HG02642 (cell line): ENCODE measurements at regions not wholly inside any gene's neighbourhood (a gene's known extent, or its start where the extent isn't known, plus 50 kb on each side); places are given as distances from the start of the nearest gene placed in this dataset.

Experiments
- ATAC-seq: cut with Tn5 transposase; IDR thresholded peaks from one replicate; pipeline ENCODE4 v1.9.1; 2021; ENCODE audit warnings: mild to moderate bottlenecking; ENCODE audit not compliant: unreplicated experiment, poor library complexity

DNA sequence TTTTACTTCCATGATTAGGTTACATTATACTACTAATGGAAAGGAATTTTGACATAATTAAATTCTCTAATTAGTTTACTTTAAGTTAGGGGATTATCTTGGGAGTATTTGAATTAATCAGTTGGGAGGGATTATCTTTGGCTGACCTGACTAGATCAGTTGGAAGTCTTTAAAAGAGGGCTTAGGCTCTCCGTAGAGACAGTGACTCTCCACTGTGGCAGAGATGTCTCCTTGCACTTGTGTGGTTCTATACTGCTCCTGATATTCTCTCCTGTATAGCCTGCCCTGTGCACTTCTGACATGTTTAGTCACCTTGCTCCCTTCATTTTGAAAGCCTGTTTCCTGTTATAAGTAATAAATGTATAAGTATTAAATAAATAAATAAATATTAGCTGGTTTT is 1612.3 kb upstream of the PRR20A start:
- ATAC-seq = no peak

DNA sequence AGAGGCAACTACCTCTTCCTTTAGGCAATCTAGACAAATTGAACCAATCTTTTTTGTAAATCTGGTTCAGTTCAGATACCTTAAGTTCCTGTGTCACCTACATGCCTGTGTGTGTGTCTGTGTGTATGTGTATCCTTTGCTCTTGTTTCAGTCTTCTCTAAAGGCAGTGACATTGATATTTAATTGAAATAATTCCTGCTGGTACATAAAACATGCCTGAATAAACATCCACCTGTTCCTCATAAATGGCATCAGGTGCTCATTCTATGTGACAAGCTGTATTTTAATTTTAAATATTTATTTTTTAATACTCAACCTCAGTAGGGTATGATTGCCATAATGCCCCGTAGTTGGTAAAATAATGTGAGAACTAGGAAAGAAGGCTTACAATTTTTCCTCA is 1606.4 kb upstream of the PRR20A start:
- ATAC-seq = no peak

DNA sequence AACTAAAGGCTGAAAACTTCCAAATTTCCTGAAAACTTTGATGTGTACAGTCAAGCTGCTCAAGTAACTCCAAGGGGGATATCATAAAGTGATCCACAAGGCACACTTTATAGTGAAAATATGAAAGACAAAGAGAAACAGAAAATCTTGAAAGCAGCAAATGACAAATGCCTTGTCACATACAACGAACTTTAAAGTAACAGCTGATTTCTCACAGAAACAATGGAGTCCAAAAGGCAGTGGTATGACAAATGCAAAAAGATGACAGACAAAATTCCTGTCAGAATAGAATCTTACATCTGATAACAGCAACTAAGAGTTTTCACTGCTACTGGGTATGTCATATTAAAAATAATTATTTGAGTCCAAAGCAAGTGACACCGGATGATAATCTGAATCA is 1602.3 kb upstream of the PRR20A start:
- ATAC-seq = no peak

DNA sequence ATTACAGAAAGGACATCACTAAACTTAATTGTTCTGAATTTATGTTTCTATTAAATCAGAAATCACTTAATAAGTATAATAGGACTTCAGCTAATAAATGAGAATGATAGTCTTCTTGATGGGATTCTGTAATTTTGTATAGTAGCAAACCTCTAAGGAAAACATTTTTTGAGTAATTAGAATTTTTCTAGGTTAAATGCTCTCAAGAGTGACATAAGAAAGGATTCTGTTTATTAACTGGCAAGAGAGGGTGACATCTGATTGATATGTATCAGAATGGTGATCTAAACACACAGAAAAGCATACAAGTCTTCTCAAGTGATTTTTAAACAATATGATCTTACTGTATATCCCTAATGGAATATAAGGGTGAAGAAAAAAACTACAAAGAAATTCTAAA is 1597.7 kb upstream of the PRR20A start:
- no peak for ATAC-seq

DNA sequence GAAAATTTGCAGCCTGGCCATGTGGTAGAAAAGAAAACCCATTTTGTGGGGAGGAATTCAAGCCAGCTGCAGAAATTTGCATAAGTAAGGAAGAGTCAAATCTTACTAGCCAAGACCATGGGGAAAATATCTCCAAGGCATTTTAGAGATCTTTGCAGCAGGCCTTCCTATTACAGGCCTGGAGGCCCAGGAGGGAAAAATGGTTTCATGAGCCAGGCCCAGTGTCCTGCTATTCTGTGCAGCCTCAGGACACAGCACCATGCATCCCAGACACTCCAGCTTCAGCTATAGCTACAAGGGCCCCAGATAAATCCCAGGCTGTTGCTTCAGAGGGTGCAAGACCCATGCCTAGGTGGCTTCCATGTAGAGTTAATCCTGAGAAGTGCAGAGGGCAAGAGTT is 1590.1 kb upstream of the PRR20A start:
- no peak for ATAC-seq

DNA sequence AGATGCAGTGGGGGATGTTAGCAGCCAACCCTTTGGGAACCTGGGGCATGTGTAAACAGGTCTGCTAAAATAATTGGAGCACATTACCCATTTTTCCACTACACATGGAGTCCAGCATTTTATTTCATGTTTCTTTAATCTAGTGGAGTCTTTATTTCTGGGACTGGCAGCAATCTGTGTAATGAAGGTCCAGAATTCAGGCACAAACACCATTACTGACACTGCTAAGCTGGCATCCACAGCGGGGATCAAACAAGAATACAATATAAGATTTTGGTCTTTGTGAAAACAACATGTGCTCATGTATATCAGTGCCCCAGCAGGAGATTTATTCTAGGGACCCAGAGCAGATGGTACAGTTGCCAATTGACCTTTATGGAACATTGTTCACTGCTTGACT is 1587.0 kb upstream of the PRR20A start:
- ATAC-seq = no peak

DNA sequence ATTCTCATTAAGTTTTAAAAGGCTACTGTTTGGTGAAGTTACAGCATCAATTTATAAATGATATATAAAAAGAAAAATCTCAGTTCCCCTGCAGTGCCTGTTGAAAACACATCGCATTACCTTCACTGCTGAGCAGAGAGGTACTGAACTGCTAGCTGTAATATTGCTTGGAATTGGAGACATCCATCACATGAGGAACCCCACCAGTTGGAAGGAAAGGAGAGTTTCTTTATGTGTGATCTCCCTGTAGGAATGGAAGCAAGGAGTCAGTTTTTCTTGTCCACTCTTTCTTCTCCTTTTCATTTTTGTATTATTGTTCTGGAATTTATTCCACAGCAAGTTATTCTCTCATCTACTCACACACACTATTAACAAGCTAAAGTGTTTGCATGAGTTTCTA is 1586.0 kb upstream of the PRR20A start:
- no peak for ATAC-seq

DNA sequence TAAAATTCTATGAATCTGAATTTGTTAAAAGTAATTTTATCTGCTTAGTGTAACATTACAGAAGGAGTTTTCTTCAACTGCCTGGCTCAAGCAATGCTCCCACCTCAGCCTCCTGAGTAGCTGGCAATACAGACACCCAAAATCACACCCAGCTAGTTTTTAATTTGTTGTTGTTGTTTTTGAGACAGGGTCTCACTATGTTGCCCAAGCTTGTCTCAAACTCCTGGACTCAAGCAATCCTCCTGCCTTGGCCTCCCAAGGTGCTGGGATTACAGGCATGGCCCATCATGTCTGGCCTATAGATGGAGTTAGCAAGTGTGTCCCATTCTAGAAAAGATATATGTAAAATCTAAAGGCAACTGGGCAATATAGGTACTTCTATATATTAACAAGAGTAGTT is 1580.4 kb upstream of the PRR20A start:
- ATAC-seq = no peak

DNA sequence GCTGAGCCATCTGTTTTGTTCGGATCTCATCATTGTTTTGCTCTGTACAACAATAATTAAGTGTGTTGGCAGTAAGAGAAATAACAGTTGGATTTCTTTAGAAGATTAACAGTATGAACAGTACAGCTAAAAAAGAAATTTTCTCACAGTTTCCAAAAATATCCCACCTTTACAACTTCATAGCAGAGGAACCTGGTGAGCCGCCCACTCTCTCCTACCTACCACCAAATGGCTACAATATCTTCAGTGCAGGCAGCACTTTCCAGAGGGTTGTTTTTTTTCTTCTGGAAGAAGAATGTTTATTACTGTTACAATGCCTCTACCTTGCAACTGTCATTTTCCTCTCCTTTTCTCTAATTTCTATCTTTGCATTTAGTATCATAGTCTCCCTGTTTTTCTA is 1577.5 kb upstream of the PRR20A start:
- ATAC-seq = no peak

DNA sequence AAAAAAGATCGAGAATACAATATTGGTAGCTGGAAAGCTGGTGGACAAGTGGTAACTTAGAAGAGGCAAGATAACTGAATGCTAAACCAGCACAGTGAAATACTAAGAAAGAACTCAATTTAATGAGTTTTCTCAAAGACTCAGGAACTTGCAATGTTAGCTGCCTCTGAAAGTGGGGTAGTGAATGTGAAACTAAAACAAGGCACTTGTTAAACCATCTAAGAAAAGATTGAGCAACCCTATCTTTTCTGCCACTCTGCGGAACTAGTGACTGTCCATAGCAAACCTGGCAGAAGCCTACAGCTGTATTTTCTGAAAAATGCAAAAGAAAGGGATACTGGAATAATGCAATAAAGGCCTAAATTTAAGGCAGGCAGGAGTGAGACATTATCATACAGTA is 1574.4 kb upstream of the PRR20A start:
- no peak for ATAC-seq

DNA sequence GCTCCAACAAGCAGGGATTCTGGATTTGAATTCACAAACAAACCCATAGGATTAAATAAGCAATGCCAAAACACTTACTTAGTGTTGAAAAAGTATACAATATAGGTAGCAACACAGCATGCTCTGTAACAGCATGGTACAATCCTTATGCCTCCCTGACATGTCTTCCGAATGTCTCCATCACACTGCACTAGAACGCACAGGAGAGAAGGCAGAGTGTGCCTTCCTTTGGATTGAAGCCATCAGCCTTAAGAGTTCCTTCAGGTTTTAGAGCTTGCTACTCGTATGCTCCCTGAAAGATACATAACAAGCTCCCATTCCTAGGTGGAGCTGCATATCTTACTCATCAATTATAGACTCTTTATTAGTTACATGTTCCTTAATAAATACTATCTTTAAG is 1573.9 kb upstream of the PRR20A start:
- ATAC-seq = no peak

DNA sequence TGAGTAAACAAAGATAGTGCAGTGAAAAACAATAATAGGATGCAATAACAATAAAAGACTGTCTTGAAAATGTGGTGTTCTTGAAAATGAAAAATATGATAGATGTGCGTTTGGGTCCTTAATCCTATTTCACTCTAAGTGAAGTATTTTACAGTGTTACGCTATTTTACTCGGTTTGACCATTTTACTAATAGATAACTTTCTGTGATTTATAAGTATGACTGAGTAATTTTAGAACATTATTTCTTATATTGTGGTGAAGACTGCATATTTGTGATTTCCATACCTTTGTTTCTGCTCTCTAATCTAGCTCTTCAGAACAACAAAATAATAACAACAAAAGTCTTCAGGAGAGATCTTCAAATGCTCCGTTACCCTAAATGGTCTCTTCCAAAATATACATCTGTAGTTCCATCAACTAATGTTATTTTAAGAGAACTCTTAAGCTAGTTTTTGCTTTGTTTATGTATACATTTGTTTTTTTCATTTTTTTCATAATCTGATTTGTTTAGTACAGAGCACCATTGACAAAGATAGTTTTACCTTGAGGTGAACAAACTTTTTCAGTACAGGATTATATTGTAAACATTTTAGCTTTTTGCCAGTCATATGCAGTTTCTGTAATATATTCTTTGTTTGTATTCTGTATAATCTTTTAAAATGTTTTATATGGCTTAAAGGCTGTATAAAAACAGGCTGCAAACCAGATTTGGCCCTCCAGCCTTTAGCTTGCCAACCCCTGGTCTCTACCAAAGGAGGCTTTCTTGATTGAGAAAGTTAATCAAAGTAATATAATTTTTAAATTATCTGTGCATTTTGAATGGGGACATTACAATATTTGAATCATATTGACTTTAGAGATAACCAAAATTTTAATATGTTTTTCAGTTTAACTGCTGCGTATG is 1572.7 kb upstream of the PRR20A start:
- no peak for ATAC-seq

DNA sequence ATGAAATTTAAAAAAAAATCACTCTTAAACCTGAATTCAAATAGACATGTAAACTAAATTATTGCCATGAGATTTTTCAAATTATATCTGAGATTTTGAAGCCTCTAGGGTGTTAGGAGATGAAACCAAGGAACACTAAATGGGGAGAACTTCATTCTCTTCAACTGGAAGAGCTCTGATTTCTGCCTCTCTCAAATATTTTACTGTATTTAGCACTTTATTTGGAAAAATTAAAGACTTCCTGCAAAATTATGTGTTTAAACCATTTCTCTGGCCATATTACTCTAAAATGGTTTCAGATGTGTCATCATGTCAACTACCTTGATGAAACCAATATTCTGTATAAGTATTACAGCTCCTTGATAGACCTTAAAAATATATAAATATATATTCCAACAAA is 1571.6 kb upstream of the PRR20A start:
- no peak for ATAC-seq

DNA sequence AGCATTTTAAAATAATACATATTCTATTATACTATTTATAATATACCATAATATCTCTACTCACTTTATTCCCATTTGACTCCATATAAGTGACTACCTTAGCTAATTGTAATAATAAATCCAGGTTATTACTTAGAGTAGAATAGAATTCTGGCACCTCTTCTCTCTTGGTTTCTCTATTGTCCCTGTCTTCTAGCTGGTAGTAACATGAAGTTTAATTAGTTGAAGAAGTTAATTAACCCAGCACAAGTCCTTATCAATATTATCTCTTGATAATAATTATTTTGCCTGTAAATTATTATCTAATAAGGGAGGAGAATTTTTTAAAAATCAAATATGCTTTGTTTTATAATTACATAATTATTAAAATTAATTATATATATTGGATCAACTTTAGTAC is 1571.2 kb upstream of the PRR20A start:
- ATAC-seq = no peak

DNA sequence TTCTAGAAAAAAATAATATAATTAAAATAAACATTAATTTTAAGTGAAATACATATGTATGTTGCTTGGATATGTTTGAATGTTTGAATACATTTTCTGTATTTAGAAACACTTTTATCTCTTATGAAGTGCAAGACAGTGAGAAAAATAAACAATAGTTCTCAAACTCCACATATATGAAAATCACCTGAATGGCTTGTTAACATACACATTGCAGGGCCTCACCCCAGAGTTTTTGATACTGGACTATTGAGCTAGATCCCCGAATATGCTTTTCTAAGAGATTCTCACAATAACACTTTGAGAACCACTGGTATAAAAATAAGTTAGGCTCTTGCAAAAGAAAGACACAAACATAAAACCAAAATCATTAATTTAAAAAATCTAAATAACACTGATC is 1570.3 kb upstream of the PRR20A start:
- no peak for ATAC-seq

DNA sequence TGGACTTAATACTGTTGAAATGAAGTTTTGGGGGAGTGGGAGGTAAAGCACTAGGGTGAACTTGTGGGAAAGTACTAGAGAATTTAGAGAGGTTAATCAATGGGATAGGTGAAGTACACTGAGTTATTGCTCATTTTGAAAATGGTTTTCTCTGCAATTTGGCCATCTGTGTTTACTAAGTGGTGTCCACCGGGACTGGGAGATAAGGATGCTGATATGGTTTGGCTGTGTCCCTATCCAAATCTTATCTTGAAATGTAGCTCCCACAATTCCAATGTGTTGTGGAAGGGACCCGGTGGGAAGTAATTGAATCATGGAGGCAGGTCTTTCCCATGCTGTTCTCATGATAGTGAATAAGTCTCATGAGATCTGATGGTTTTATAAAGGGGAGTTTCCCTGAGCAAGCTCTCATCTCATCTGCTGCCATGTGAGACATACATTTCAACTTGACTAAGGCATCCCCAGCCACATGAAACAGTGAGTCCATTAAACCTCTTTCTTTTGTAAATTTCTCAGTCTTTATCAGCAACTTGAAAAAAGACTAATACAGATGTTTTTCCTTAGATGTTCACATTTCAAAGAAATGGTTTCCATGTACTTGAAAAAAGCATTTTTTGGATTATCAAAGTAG is 1569.4 kb upstream of the PRR20A start:
- ATAC-seq = no peak

DNA sequence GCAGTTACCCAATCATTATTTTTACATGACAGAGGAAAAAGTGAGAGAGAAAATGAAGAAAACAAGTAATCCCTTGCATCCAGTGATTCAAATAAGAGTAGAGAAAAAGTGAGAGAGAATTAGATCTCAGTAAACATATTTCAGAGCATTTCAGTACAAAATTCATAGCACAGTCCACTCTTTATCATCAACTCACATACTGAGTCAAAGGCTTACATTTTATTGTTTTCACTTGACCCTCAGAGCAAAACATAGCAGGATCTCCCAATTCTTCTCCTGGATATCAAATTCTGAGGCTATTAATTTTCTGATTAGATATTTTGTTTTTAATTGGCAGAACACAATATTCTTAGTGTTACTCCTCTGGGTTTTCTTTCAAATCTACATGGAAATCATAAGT is 1568.3 kb upstream of the PRR20A start:
- ATAC-seq = no peak

DNA sequence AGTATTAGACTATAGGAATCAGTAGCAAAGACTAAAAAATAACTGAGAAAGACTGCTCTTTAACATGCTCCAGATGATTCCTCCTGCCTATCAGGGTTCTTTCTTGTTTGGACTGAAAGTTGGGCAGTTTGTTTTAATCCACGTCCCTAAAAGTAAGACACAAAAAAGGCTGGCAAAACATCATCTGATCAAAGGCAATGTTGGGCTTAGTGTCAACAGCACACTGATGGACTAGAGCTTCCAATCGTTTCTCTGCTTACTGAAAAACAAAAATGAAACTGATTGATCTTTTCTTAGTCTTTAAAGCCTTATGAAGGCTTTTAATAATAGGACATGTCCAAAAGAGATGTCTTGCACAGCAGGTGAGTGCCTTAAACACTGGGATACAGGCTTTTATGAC is 1567.9 kb upstream of the PRR20A start:
- ATAC-seq = no peak

DNA sequence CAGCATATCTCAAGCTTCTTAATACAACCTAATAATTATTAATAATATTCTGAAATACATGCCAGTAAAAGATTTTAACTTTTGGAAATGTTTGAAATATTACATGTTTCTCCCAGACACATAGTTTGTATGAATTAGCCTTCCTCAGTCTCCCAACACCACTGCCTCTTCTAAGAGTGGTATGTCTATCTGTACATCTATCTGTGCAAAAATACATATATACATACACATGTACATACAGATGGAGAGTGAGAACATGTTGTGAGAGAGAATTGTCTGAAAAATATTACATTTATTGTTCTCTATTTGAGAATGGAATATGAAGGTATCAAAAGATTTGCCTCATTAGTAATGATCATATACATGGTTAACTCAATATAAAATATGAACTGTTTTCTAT is 1567.2 kb upstream of the PRR20A start:
- no peak for ATAC-seq

DNA sequence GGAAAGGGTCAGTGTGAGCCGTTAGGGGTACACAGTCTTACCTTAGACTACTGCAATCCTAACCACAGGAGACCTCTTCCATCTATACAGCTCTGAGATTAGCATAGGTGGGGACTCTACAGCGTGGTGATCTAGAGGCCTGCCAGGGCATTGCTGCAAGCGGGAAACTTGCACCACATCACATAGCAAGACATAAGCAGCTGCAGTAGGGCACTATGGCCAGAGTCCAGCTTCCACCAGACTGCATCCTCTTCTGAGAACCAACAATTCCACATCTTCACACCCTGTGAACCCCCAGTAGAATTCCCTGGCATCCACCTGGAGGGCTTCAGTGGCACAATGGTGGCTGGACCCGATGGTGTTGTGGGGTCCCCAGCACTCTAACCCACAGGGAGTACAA is 1564.3 kb upstream of the PRR20A start:
- no peak for ATAC-seq

DNA sequence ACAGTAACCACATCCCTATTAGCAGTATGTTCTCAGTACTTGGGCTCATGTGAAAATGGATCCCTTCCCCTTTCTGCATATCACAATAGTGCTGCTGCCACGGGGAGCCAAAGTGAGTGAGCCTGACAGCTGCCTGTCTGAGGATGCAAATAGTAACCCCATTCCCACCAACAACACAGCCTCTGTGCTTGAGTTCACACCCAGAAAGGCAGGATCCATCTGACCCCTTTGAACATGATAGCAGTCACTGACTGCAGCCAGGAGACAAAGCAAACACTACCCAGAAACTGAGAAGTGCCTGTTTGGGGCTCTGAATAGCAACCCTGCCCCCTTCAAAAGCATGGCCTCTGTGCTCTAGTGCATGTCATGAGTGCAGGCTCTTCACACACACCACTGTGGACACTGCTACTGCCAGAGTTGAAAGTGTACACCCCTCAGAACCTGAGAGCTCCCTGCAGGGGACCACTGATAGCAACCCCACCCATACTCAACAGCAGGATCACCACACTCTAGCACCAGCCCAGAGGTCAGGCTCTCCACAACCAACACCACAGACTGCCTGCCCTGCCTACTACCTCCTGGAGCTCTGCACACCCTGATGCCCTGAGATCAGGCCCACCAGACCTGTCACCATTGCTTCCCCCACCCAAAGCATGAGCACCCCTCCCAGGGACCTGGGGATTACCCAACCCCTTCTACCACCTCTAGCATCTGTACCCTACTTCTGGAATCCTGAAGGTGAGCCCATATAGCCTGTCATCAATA is 1563.5 kb upstream of the PRR20A start:
- ATAC-seq = no peak
